GM12878 (cell line): ENCODE measurements at regions not wholly inside any gene's neighbourhood (a gene's known extent, or its start where the extent isn't known, plus 50 kb on each side); places are given as distances from the start of the nearest gene placed in this dataset.

Experiments used
- ATAC-seq: fragments of 200-7000 bp; cut with Tn5 transposase; 3 replicates; pipeline ENCODE4 v1.9.1; 2020; ENCODE audit warnings: mild to moderate bottlenecking, moderate library complexity
- BruUV-seq: library from RNA; stranded (reverse); fragments of 400-500 nt; replicated peaks from 2 replicates; lab custom pipeline; 2021; lab: Mats Ljungman, UMichigan
- CTCF ChIA-PET: fragments of 300-600 bp; sonication (Branson Sonifier 250); formaldehyde crosslinking; extraction: SDS; loops from one replicate; lab custom pipeline; 2021; ENCODE audit warnings: inconsistent platforms; lab: Yijun Ruan, JAX
- POLR2A ChIA-PET: fragments of 350-600 bp; formaldehyde crosslinking; extraction: SDS; loops from one replicate; lab custom pipeline; 2021; ENCODE audit warnings: inconsistent platforms; lab: Charles Lee
- RAD21 ChIA-PET: fragments of 300-600 bp; sonication (Branson Sonifier 250); formaldehyde crosslinking; loops from one replicate; lab custom pipeline; 2023; ENCODE audit warnings: antibody characterized with exemption; ENCODE audit not compliant: unreplicated experiment; lab: Charles Lee
- SMC1A ChIA-PET: fragments of 300-600 bp; sonication (Branson Sonifier 250); formaldehyde crosslinking; loops from one replicate; lab custom pipeline; 2023; ENCODE audit not compliant: unreplicated experiment, uncharacterized antibody; lab: Charles Lee
- DNase-seq: peaks from one replicate; pipeline ENCODE4 v3.0.0-alpha.2; 2011; ENCODE audit warnings: low read depth, low spot score
- FAIRE-seq: peaks from 3 replicates; lab custom pipeline; 2011; peaks lifted over from hg19 to GRCh38; lab: Jason Lieb, UNC
- H2AFZ ChIP-seq: 2 replicates; pipeline ENCODE4 v1.6.0; 2011; ENCODE audit warnings: low read depth, low read length, control low read depth; ENCODE audit not compliant: control insufficient read depth
- H3K27ac ChIP-seq: 2 replicates; pipeline ENCODE4 v1.5.1; 2011; ENCODE audit warnings: control low read depth; ENCODE audit not compliant: control insufficient read depth, insufficient read depth
- H3K27me3 ChIP-seq, 2 experiments: replicated peaks in 1 of 2; 2 replicates each; pipeline versions ENCODE4 v1.6.0 to v1.6.1; 2011; ENCODE audit warnings: low read length in 1 of 2; ENCODE audit not compliant: control insufficient read depth in 2 of 2, insufficient read depth in 2 of 2
- H3K36me3 ChIP-seq, 2 experiments: 2 replicates each; pipeline ENCODE4 v1.5.1; 2011; ENCODE audit warnings: low read length in 1 of 2; ENCODE audit not compliant: control insufficient read depth in 2 of 2, insufficient read depth in 2 of 2
- H3K4me1 ChIP-seq: 2 replicates; pipeline ENCODE4 v1.6.1; 2011; ENCODE audit warnings: mild to moderate bottlenecking, low read length, moderate library complexity, mixed read lengths; ENCODE audit not compliant: control insufficient read depth, insufficient read depth
- H3K4me2 ChIP-seq: 2 replicates; pipeline ENCODE4 v1.6.0; 2011; ENCODE audit warnings: control low read depth; ENCODE audit not compliant: control insufficient read depth, insufficient read depth
- H3K4me3 ChIP-seq: fragments of 200-600 bp; sonication (generic); 2 replicates; pipeline ENCODE4 v1.5.1; 2016
- H3K79me2 ChIP-seq: 2 replicates; pipeline ENCODE4 v1.6.0; 2011; ENCODE audit warnings: low read length; ENCODE audit not compliant: control insufficient read depth, insufficient read depth
- H3K9ac ChIP-seq: 2 replicates; pipeline ENCODE4 v1.8.0; 2011; ENCODE audit warnings: low read length, control low read depth, mixed read lengths; ENCODE audit not compliant: control insufficient read depth, insufficient read depth
- H3K9me3 ChIP-seq: replicated peaks from 3 replicates; pipeline ENCODE4 v1.5.1; 2011; ENCODE audit warnings: mild to moderate bottlenecking, low read length; ENCODE audit not compliant: control insufficient read depth, insufficient read depth
- H4K20me1 ChIP-seq: 2 replicates; pipeline ENCODE4 v1.6.0; 2011; ENCODE audit not compliant: control insufficient read depth, insufficient read depth
- BACH1 ChIP-seq: fragments of 450-650 bp; IDR thresholded peaks from 2 replicates; pipeline ENCODE4 v1.6.1; 2017; ENCODE audit warnings: mild to moderate bottlenecking, borderline replicate concordance
- BCL3 ChIP-seq: IDR thresholded peaks from 2 replicates; pipeline ENCODE4 v1.6.1; 2011; ENCODE audit warnings: borderline replicate concordance, low read depth, mild to moderate bottlenecking, moderate library complexity, low read length; ENCODE audit not compliant: insufficient read depth, poor library complexity, severe bottlenecking
- BCLAF1 ChIP-seq: fragments of 450-650 bp; IDR thresholded peaks from 2 replicates; pipeline ENCODE4 v1.6.1; 2017; ENCODE audit warnings: antibody characterized with exemption, mild to moderate bottlenecking, moderate library complexity
- E2F4 ChIP-seq: IDR thresholded peaks from 2 replicates; pipeline ENCODE4 v1.6.1; 2012; ENCODE audit warnings: low read depth, low read length, improper control_type of control experiment
- NR2C2 ChIP-seq: IDR thresholded peaks from 2 replicates; pipeline ENCODE4 v1.6.1; 2011; ENCODE audit warnings: borderline replicate concordance, low read depth; ENCODE audit not compliant: control insufficient read depth, insufficient read length
- PKNOX1 ChIP-seq: fragments of 450-650 bp; IDR thresholded peaks from 2 replicates; pipeline ENCODE4 v1.6.1; 2016; ENCODE audit warnings: mild to moderate bottlenecking
- SREBF2 ChIP-seq: IDR thresholded peaks from 2 replicates; pipeline ENCODE4 v1.6.1; 2012; ENCODE audit warnings: mild to moderate bottlenecking, low read length
- TBL1XR1 ChIP-seq: IDR thresholded peaks from 2 replicates; pipeline ENCODE4 v1.6.1; 2012; ENCODE audit warnings: low read depth, low read length, improper control_type of control experiment
- WGBS: methylation state at CpG from one replicate; pipeline ENCODE4 v1.1.6; 2016; ENCODE audit warnings: low lambda C conversion rate; ENCODE audit not compliant: insufficient replicate concordance, insufficient coverage; ENCODE audit errors: missing lambda C conversion rate; 5-methylcytosine and 5-hydroxymethylcytosine counted together
- in situ Hi-C: fragments of 300-500 bp; cut with MboI; formaldehyde crosslinking; loops from 9 replicates; pipeline ENCODE4 v1.14.3; 2018; ENCODE audit warnings: mixed read lengths
- intact Hi-C: fragments of 100-400 bp; cut with micrococcal nuclease; formaldehyde crosslinking; loops from one replicate; pipeline ENCODE4 v1.14.2; 2022; ENCODE audit not compliant: unreplicated experiment

GRCh38 chr16:79673635-79674034, 73.1 kb upstream of the MAF start (continued):
- no peak for TF ChIP-seq BCL3
- TF ChIP-seq SREBF2 = no peak
- TF ChIP-seq, all 136 proteins: peak for 0

GRCh38 chr16:79672524-79672923, 72.0 kb upstream of the MAF start:
- TF ChIP-seq PKNOX1 = no peak
- no peak for TF ChIP-seq TBL1XR1
- no peak for TF ChIP-seq BCLAF1
- no peak for TF ChIP-seq E2F4
- no peak for TF ChIP-seq NR2C2
- no peak for TF ChIP-seq BACH1
- no peak for ATAC-seq
- Histone ChIP-seq H3K9ac (no peak overlapping the region), H3K9me3 (no peaks in the 10 kb centered on the region), H3K27ac (no peak overlapping the region), H3K4me1 (no peaks in the 10 kb centered on the region), H3K4me3 (no peak overlapping the region), H3K36me3 (no peaks in the 10 kb centered on the region), H3K4me2 (no peak overlapping the region), H3K79me2 (no peaks in the 10 kb centered on the region), H3K27me3 (no peaks in the 10 kb centered on the region), H2AFZ (no peak overlapping the region), H4K20me1 (no peaks in the 10 kb centered on the region)
- intact Hi-C loops = no loop called here
- POLR2A ChIA-PET = no interaction called here
- DNase-seq = no peak
- no peak for FAIRE-seq
- in situ Hi-C loops = no loop called here
- CTCF ChIA-PET = no interaction called here
- WGBS = 31% methylated on average over 2 of the region's 2 CpGs
- BruUV-seq = no TSS peak
- SMC1A ChIA-PET = no interaction called here
- RAD21 ChIA-PET = no interaction called here
